GM23338 (cell line): ENCODE measurements at regions not wholly inside any gene's neighbourhood (a gene's known extent, or its start where the extent isn't known, plus 50 kb on each side); places are given as distances from the start of the nearest gene placed in this dataset.

Source experiments
- CREB1 ChIP-seq: fragments of 250-450 bp; sonication (Bioruptor Pico); IDR thresholded peaks from 2 replicates; pipeline ENCODE4 v1.5.0; 2020; ENCODE audit warnings: low read depth, mild to moderate bottlenecking, moderate library complexity
- EZH2 ChIP-seq: fragments of 200-600 bp; sonication (generic); IDR thresholded peaks from one replicate; pipeline ENCODE4 v1.8.0; 2017; ENCODE audit warnings: antibody characterized with exemption, mild to moderate bottlenecking, low read depth; ENCODE audit not compliant: unreplicated experiment
- EZH2phosphoT487 ChIP-seq: fragments of 200-600 bp; sonication (generic); IDR thresholded peaks from one replicate; pipeline ENCODE4 v1.8.1; 2018; ENCODE audit warnings: antibody characterized with exemption; ENCODE audit not compliant: unreplicated experiment
- JUNB ChIP-seq: IDR thresholded peaks from one replicate; pipeline ENCODE4 v1.6.1; 2016; ENCODE audit warnings: antibody characterized with exemption; ENCODE audit not compliant: unreplicated experiment
- POLR2AphosphoS5 ChIP-seq: IDR thresholded peaks from 2 replicates; pipeline ENCODE4 v1.6.1; 2016; ENCODE audit warnings: antibody characterized with exemption, low read depth
- ZNF331 ChIP-seq: fragments of 250-450 bp; sonication (Bioruptor Pico); IDR thresholded peaks from 2 replicates; pipeline ENCODE4 v1.5.0; 2020; ENCODE audit warnings: low read depth, mild to moderate bottlenecking, moderate library complexity
- TF ChIP-seq, protein P1 (sequence below), 2 experiments: fragments of 200-600 bp in 1 of 2; sonication (generic) in 1 of 2; conservative IDR thresholded peaks; 2 replicates each; pipeline versions ENCODE4 v1.5.1 to v1.6.1; 2016 to 2017; ENCODE audit warnings: antibody characterized with exemption in 2 of 2, low read depth in 2 of 2, mild to moderate bottlenecking in 2 of 2, moderate library complexity in 1 of 2
- TF ChIP-seq, protein P2 (sequence below): IDR thresholded peaks from one replicate; pipeline ENCODE4 v1.6.1; 2018; ENCODE audit warnings: antibody characterized with exemption; ENCODE audit not compliant: unreplicated experiment
- TF ChIP-seq, protein P3 (sequence below): IDR thresholded peaks from 2 replicates; pipeline ENCODE4 v1.6.1; 2016; ENCODE audit warnings: antibody characterized with exemption

DNA sequence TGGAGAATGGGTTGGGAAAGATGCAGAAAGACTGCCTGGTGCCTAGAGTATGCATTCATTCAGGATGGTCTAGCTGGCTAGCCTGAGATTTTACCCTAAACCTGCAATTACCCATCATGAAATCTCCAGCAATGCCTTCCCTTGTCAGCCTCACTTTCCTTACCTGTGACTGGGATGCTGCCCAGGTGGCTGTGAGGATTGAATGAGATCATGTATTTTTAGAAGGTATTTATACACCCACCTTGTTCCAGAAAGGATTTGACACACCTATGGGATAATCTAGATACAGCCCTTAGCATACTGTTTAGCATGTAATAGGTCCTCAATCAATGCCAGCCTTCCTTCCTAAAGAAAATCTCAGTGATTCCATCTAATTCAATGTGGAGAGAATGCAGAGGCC lies 561.4 kb downstream of the CDK5RAP2 start:
- TF ChIP-seq, protein P1, sequence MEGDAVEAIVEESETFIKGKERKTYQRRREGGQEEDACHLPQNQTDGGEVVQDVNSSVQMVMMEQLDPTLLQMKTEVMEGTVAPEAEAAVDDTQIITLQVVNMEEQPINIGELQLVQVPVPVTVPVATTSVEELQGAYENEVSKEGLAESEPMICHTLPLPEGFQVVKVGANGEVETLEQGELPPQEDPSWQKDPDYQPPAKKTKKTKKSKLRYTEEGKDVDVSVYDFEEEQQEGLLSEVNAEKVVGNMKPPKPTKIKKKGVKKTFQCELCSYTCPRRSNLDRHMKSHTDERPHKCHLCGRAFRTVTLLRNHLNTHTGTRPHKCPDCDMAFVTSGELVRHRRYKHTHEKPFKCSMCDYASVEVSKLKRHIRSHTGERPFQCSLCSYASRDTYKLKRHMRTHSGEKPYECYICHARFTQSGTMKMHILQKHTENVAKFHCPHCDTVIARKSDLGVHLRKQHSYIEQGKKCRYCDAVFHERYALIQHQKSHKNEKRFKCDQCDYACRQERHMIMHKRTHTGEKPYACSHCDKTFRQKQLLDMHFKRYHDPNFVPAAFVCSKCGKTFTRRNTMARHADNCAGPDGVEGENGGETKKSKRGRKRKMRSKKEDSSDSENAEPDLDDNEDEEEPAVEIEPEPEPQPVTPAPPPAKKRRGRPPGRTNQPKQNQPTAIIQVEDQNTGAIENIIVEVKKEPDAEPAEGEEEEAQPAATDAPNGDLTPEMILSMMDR (conservative IDR thresholded peaks at IDR 0.05; ENCODE audit: low read depth in 2 of 2), result no peak
- TF ChIP-seq POLR2AphosphoS5 (no peak), EZH2 (no peak), CREB1 (CRISPR knock-in tag) (no peak), ZNF331 (CRISPR knock-in tag) (no peak), JUNB (no peak), EZH2phosphoT487 (no peak)
- TF ChIP-seq, protein P2, sequence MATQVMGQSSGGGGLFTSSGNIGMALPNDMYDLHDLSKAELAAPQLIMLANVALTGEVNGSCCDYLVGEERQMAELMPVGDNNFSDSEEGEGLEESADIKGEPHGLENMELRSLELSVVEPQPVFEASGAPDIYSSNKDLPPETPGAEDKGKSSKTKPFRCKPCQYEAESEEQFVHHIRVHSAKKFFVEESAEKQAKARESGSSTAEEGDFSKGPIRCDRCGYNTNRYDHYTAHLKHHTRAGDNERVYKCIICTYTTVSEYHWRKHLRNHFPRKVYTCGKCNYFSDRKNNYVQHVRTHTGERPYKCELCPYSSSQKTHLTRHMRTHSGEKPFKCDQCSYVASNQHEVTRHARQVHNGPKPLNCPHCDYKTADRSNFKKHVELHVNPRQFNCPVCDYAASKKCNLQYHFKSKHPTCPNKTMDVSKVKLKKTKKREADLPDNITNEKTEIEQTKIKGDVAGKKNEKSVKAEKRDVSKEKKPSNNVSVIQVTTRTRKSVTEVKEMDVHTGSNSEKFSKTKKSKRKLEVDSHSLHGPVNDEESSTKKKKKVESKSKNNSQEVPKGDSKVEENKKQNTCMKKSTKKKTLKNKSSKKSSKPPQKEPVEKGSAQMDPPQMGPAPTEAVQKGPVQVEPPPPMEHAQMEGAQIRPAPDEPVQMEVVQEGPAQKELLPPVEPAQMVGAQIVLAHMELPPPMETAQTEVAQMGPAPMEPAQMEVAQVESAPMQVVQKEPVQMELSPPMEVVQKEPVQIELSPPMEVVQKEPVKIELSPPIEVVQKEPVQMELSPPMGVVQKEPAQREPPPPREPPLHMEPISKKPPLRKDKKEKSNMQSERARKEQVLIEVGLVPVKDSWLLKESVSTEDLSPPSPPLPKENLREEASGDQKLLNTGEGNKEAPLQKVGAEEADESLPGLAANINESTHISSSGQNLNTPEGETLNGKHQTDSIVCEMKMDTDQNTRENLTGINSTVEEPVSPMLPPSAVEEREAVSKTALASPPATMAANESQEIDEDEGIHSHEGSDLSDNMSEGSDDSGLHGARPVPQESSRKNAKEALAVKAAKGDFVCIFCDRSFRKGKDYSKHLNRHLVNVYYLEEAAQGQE, result no peak
- TF ChIP-seq, protein P3, sequence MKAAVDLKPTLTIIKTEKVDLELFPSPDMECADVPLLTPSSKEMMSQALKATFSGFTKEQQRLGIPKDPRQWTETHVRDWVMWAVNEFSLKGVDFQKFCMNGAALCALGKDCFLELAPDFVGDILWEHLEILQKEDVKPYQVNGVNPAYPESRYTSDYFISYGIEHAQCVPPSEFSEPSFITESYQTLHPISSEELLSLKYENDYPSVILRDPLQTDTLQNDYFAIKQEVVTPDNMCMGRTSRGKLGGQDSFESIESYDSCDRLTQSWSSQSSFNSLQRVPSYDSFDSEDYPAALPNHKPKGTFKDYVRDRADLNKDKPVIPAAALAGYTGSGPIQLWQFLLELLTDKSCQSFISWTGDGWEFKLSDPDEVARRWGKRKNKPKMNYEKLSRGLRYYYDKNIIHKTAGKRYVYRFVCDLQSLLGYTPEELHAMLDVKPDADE, result no peak
